ENCODE measurements at regions not wholly inside any gene's neighbourhood (a gene's known extent, or its start where the extent isn't known, plus 50 kb on each side); places are given as distances from the start of the nearest gene placed in this dataset.

DNA sequence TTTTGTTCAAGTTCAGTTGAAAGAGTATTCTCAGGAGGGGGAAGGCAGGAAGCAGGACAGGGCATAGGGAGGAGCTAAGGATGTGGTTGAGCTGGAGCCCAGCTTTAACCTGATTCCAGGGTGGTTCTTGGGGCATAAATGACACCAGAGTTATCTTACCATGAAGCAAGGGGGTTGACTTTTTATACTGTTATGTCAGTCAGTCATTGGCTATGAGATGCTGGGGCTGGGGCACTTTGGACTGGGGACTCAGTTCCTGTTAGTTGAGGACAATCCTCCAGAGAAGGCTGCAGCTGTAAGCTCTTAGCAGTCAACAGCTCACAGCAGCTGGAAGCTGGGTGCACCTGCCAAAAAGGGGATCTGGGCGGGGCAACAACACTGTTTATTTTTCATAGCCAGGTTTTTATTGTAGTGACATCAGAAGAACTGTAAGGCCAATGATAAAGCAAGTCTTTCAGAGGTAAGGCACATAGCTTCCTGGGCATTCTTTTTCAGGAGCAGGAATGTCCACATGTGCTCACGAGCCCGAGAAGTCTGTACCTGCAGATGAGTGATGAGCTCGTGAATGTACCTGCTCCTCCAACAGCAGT is 78.5 kb downstream of the MID1IP1 start:
- no peaks in the 10 kb centered on the region for H3K27me3 Mint-ChIP-seq
- CTCF ChIA-PET: no interaction called here
- peaks cover 22% of the 10 kb centered on the region for H3K4me1 Mint-ChIP-seq
- peak; percentile 46 for DNase-seq
- no peaks in the 10 kb centered on the region for H3K36me3 Mint-ChIP-seq
- no peaks in the 10 kb centered on the region for H3K9me3 Mint-ChIP-seq
- no peak overlapping the region for H3K4me3 Mint-ChIP-seq
- peak overlapping the region; percentile 77 for H3K27ac Mint-ChIP-seq

DNA sequence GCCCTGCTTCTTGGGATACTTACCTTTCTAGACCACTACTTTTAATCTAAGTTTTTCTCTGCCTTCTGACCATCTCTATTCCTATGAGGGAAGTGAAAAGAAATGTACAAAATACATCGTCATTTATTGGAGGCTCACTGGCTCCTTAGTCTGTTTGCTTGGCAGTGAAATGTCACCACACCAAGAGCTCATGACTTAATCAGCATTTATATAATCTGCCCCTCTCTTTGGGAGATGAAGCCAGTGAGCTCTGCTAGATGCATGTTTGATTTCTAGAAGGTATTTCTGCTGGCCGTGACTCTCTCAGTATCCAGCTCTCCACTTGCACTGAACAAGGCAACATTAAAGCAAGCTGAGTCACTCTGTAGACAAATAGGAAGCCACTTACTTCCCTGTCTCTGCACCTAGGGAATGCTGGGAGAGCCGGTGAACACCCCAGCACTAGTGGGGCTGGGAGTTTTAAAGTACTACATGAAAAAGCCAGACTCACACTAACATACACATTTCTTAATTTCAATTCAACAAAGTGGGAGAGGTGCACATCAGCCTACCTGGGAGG is 79.1 kb downstream of the MID1IP1 start:
- Mint-ChIP-seq H3K36me3 (no peaks in the 10 kb centered on the region), H3K9me3 (no peaks in the 10 kb centered on the region), H3K4me3 (no peak overlapping the region), H3K27ac (peak overlapping the region; percentile 77), H3K4me1 (peaks cover 22% of the 10 kb centered on the region), H3K27me3 (no peaks in the 10 kb centered on the region)
- no peak for DNase-seq
- CTCF ChIA-PET: no interaction called here

DNA sequence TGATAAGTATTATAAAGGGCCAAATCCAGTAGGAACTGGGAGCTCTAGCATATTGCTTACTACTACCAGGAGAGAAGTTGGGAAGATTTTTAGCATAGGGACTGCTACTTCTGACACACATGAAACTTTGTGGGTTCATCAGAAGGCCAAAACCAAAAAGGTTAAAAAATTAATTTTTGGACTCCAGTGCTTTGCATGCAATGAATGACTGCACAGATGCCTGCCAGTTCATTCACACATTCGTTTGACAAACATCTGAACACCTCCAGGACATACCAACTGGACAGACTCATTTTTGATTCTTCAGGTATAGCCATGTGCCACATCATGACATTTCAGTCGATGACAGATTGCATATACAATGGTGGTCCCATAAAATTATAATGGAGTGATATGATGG is 79.8 kb downstream of the MID1IP1 start:
- H3K4me1 Mint-ChIP-seq: peaks cover 22% of the 10 kb centered on the region
- H3K27me3 Mint-ChIP-seq: no peaks in the 10 kb centered on the region
- CTCF ChIA-PET: no interaction called here
- no peak overlapping the region for H3K27ac Mint-ChIP-seq
- DNase-seq: no peak
- no peak overlapping the region for H3K4me3 Mint-ChIP-seq
- H3K9me3 Mint-ChIP-seq: no peaks in the 10 kb centered on the region
- H3K36me3 Mint-ChIP-seq: no peaks in the 10 kb centered on the region

DNA sequence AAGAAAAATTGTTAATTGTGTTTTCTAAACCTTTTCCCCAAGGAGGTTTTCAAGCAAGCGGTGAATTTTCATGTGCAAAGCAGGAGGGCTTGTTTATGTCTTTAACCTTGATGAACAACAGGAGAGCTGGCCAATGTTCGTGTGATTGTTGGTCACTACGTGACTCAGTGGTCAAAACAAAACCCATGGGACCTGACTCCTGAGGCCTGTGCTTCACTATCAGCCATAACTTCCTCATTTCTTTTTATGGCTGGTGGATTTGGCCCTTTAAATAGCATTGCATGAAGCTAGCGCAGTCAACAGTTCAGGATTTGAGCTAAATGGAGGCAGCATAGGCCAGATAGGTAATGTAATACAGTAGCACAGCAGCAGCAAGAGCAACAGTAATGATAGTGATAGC is 80.5 kb downstream of the MID1IP1 start:
- H3K4me3 Mint-ChIP-seq: no peak overlapping the region
- H3K36me3 Mint-ChIP-seq: no peaks in the 10 kb centered on the region
- no peaks in the 10 kb centered on the region for H3K27me3 Mint-ChIP-seq
- H3K27ac Mint-ChIP-seq: no peak overlapping the region
- CTCF ChIA-PET: no interaction called here
- no peak for DNase-seq
- H3K4me1 Mint-ChIP-seq: peaks cover 22% of the 10 kb centered on the region
- H3K9me3 Mint-ChIP-seq: no peaks in the 10 kb centered on the region

DNA sequence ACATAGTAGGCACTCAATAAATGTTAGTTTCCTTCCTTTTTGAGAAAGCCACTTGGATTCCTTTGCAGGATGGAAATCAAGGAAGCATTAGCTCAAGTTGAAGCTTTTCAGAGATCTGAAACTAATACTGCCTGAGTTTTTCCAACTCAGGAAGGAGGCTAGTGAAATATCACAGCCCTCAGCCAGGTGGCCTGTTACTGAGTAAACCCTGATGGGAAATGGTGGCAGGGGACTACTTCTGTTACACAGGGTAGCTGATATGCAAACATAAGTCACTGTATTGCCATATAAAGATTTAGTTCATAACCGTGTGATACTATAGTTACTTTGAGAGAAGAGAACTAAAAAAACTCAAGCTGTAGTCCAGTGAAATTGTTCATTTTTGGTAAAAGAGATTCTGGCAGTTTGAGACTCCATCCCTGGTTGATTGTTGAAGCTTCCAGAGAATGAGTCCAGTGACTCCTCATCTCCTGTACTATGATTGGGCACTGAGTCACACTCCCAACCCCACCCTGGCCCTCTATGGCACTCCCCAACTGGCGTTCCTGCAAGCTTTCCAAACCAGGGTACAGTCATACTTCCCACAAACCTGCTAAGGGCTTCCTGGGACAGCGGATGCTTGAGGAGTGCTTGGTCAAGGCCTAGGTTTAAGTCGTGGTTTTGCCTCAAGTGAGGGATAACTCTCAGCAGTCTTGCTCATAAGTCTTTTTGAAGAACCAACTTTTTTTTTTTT is 81.8 kb downstream of the MID1IP1 start:
- no peak for DNase-seq
- H3K27ac Mint-ChIP-seq: no peak overlapping the region
- H3K9me3 Mint-ChIP-seq: no peaks in the 10 kb centered on the region
- H3K4me3 Mint-ChIP-seq: no peak overlapping the region
- H3K36me3 Mint-ChIP-seq: no peaks in the 10 kb centered on the region
- peaks cover 22% of the 10 kb centered on the region for H3K4me1 Mint-ChIP-seq
- H3K27me3 Mint-ChIP-seq: no peaks in the 10 kb centered on the region
- CTCF ChIA-PET: no interaction called here

DNA sequence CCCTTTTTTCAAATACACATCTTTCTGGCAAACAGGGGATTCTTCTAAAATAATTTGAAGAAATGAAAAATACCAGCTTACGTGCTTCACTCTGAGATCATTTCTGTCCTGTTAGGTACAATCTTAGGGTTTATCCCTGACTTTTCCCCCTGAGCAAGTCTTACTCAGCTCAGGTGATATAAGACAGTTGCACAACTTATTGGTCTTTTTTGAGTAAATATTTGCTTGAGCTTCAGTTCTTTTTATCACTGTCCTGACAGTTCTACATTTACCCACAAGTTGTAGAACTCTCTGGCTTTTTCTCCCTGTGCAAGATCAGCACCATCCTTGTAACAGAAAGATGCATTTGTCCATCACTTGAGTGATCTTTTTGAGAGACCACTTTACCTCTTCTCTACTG is 84.9 kb downstream of the MID1IP1 start:
- Mint-ChIP-seq H3K27me3 (no peaks in the 10 kb centered on the region), H3K27ac (no peak overlapping the region), H3K36me3 (no peaks in the 10 kb centered on the region), H3K4me1 (no peaks in the 10 kb centered on the region), H3K9me3 (no peaks in the 10 kb centered on the region), H3K4me3 (no peak overlapping the region)
- DNase-seq: no peak
- CTCF ChIA-PET: no interaction called here

DNA sequence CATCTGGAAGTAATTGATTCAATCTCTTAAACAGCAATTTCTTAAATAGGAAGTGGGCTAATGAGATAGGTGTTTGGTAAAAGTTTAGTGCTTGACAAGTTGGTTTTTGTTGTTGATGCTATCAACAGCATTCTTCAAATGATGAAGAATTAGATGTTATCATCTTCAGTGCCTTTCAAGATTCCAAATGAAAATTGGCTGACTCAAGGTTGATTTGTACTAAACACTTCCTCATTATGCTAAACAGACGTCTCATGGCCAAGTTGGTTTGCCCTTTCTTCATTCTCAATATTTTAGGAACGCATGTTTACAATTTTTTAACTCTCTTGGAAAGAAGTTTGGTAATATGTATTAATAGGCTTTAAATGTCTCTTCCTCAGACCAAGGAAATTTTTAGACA is 86.0 kb downstream of the MID1IP1 start:
- no peak overlapping the region for H3K4me3 Mint-ChIP-seq
- H3K9me3 Mint-ChIP-seq: no peaks in the 10 kb centered on the region
- no peak for DNase-seq
- no peaks in the 10 kb centered on the region for H3K36me3 Mint-ChIP-seq
- CTCF ChIA-PET: no interaction called here
- no peaks in the 10 kb centered on the region for H3K27me3 Mint-ChIP-seq
- H3K4me1 Mint-ChIP-seq: peaks cover 8% of the 10 kb centered on the region
- no peak overlapping the region for H3K27ac Mint-ChIP-seq

DNA sequence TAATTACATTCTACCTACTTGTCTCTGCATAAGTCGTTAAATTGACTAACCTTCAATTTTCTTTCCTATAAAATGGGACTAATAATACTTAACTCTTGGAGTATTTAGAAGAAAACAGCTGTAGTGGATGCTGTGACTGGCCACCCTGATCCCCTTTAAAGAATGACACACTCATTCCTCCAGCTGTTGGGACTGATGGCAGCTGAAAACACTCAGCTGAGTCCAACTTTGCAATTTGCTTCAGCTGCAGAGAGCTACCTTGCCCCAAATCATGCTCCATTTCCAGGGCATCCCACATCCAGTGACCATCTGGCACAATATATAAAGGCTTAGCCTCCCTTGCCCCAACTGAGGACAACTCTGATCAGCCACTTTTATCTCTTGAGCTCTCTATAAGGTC is 89.1 kb downstream of the MID1IP1 start:
- CTCF ChIA-PET: interaction anchor here (1.4 kb wide), 1 partner anchor 13 kb away, joined by 3 read pairs; no protein-coding TSS in a partner anchor
- Mint-ChIP-seq H3K27ac (no peak overlapping the region), H3K4me3 (no peak overlapping the region), H3K36me3 (no peaks in the 10 kb centered on the region), H3K4me1 (peaks cover 12% of the 10 kb centered on the region), H3K9me3 (no peaks in the 10 kb centered on the region), H3K27me3 (no peaks in the 10 kb centered on the region)
- DNase-seq: no peak

DNA sequence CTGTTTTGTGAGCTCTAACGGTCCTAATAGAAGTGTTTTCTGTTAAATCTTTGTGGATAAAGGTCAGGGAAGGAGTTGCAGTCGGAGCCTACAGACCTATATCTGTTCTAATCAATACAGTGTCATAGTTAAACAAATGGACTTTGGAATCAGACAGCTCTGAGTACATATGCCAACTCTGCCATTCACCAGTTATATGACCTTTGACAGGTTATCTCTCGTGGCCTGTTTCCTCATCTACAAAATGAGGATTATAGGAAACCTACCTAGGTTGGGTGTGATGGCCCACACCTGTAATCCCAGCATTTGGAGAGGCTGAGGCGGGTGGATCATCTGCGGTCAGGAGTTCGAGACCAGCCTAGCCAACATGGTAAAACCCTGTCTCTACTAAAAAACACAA is 89.7 kb downstream of the MID1IP1 start:
- Mint-ChIP-seq H3K9me3 (no peaks in the 10 kb centered on the region), H3K27me3 (no peaks in the 10 kb centered on the region), H3K36me3 (no peaks in the 10 kb centered on the region), H3K27ac (no peak overlapping the region), H3K4me1 (peaks cover 12% of the 10 kb centered on the region), H3K4me3 (no peak overlapping the region)
- no peak for DNase-seq
- CTCF ChIA-PET: interaction anchor here (1.4 kb wide), 1 partner anchor 13 kb away, joined by 3 read pairs; no protein-coding TSS in a partner anchor

DNA sequence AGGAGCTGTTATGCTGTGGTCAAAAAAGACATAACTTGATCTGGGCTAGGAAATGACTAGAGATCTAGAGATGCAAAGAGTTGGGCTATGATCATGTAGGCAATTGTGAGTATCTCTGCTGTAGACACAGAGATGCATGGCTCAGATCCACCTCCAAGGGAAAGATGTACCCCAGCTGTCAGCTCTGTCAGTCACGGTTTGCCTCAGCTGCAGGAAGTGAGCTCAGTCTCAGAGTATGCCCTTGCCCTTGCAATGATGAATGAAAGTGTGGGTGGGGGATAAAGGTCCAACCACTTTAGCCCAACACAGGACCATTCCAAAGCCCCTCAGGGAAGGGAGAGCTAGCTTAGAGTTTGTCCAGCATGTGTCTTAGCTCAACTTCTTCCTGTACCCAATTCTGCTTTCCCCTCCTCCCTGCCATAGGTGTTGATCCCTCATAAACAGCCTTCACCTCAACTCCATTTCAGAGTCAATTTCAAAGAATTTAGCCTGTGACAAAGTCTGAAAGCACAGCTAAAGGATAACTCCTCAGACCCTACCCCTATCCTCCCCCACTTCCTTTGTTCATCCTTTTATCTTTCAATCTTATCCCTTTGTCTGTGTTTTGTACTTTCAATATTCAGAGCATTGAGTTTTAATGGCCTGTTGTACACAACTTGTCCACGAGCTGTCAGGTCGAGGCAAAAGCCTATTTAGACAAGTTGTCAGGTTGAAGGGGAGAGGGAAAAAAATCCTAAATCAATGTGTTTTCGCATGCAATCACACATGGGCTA is 90.6 kb downstream of the MID1IP1 start:
- DNase-seq: peak; percentile 29
- H3K27me3 Mint-ChIP-seq: no peaks in the 10 kb centered on the region
- H3K36me3 Mint-ChIP-seq: no peaks in the 10 kb centered on the region
- no peaks in the 10 kb centered on the region for H3K9me3 Mint-ChIP-seq
- CTCF ChIA-PET: no interaction called here
- peak overlapping the region; percentile 12 for H3K27ac Mint-ChIP-seq
- H3K4me1 Mint-ChIP-seq: peaks cover 12% of the 10 kb centered on the region
- no peak overlapping the region for H3K4me3 Mint-ChIP-seq

DNA sequence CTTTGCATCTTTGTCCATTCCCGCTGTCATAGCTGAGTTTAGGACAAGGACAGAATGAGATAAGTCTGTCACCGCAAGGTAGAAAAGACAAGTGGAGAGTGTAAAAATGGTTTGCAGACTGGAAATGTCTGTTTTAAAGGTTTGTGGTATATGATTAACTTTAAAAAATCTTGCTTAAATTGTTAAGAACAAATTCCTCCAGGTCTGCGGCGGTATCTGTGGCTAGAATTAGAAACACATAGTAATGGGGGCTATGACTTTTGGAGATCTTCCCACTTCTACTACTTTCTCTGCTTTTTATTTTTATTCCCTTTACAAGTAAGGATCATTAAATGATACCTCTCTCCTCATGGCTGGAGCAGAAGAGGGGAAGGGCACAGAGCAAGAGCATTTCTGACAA is 92.2 kb downstream of the MID1IP1 start:
- H3K9me3 Mint-ChIP-seq: no peaks in the 10 kb centered on the region
- no peak for DNase-seq
- H3K27ac Mint-ChIP-seq: no peak overlapping the region
- CTCF ChIA-PET: no interaction called here
- no peaks in the 10 kb centered on the region for H3K36me3 Mint-ChIP-seq
- no peaks in the 10 kb centered on the region for H3K27me3 Mint-ChIP-seq
- H3K4me3 Mint-ChIP-seq: no peak overlapping the region
- H3K4me1 Mint-ChIP-seq: peaks cover 16% of the 10 kb centered on the region

DNA sequence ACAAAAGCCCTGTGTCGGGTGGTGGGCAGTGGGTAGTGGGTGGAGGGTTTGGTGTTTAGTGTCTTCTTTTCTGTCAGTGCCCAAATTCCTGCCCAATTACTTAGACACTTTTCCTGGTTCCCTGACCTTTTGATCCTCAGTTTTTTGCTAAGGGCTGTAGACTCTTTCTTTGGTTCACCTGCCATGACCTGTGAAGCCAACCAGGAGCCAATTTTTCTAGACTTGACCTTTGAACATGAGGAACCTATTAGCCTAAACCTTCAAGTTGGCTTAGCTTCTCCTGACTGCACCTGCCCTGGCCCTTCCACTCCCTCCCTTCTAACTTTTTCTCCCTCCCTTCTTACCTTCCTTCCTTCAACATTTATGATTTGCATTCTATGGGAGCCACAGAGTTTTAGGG is 94.5 kb downstream of the MID1IP1 start:
- CTCF ChIA-PET: no interaction called here

DNA sequence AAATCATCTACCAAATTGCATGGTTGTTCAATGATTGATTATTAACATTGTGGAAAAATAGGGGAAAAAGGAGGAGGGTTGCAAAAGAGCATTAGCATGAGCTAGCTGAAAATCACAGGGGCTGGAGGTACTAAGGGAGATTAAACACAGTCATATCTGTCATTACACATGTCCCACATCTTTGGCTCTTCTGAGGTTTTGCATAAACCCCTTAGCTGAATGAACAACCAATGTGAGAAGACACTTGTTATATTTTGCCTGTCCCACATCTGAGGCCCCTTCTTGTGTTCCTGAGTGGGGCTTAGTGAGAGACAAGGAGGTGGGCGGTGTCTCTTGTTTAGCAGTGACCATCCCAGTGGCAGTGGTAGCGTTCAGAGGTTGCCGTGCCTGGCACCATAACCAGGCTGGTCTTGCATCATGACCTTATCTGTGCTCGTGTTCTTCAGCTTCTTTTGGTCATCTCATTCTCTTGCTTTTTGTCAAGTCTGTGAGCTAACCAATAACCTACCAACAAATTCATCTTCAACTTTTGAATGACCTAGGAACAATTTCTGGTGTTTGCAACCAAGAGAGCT is 95.6 kb downstream of the MID1IP1 start:
- no peaks in the 10 kb centered on the region for H3K27me3 Mint-ChIP-seq
- no peak for DNase-seq
- no peak overlapping the region for H3K4me3 Mint-ChIP-seq
- CTCF ChIA-PET: no interaction called here
- peaks cover 11% of the 10 kb centered on the region for H3K4me1 Mint-ChIP-seq
- no peak overlapping the region for H3K27ac Mint-ChIP-seq
- no peaks in the 10 kb centered on the region for H3K9me3 Mint-ChIP-seq
- H3K36me3 Mint-ChIP-seq: no peaks in the 10 kb centered on the region

More for the DNA sequence above, 94.5 kb downstream of the MID1IP1 start:
- Mint-ChIP-seq H3K27me3 (no peaks in the 10 kb centered on the region), H3K4me1 (peaks cover 16% of the 10 kb centered on the region), H3K36me3 (no peaks in the 10 kb centered on the region), H3K27ac (no peak overlapping the region), H3K4me3 (no peak overlapping the region), H3K9me3 (no peaks in the 10 kb centered on the region)
- no peak for DNase-seq

DNA sequence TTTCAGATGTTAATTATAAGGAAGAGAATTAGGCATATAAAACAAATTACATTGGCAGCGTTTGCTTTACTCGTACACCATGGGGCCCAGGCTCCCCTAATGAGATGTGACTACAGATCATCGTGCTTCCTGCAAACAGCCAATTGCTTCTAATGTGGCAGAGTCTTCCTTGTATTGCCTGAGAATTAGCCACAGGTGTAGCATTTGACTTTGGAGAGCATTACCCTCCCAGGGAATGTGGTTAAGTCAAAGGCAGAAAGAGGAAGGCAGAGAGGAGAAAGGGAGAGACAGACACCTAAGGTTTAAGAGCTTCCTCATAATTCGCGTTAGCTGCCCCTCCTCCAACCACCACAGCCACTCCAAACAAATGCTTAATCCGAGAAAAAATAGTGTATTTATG is 97.0 kb downstream of the MID1IP1 start:
- DNase-seq: no peak
- CTCF ChIA-PET: no interaction called here
- Mint-ChIP-seq H3K27me3 (no peaks in the 10 kb centered on the region), H3K36me3 (no peaks in the 10 kb centered on the region), H3K4me1 (peaks cover 4% of the 10 kb centered on the region), H3K9me3 (no peaks in the 10 kb centered on the region), H3K4me3 (no peak overlapping the region), H3K27ac (no peak overlapping the region)
